ENCODE measurements at regions not wholly inside any gene's neighbourhood (a gene's known extent, or its start where the extent isn't known, plus 50 kb on each side); places are given as distances from the start of the nearest gene placed in this dataset.
A peak's percentile ranks its signal among the peaks of the same experiment; 100 is the strongest.

GRCh38 chr6:170125456-170126300 is 165.2 kb downstream of the DLL1 start:
- DNase-seq (ENCODE audit: extremely low spot score, unreplicated experiment) = peak; percentile 57
- TF ChIP-seq, protein P1, sequence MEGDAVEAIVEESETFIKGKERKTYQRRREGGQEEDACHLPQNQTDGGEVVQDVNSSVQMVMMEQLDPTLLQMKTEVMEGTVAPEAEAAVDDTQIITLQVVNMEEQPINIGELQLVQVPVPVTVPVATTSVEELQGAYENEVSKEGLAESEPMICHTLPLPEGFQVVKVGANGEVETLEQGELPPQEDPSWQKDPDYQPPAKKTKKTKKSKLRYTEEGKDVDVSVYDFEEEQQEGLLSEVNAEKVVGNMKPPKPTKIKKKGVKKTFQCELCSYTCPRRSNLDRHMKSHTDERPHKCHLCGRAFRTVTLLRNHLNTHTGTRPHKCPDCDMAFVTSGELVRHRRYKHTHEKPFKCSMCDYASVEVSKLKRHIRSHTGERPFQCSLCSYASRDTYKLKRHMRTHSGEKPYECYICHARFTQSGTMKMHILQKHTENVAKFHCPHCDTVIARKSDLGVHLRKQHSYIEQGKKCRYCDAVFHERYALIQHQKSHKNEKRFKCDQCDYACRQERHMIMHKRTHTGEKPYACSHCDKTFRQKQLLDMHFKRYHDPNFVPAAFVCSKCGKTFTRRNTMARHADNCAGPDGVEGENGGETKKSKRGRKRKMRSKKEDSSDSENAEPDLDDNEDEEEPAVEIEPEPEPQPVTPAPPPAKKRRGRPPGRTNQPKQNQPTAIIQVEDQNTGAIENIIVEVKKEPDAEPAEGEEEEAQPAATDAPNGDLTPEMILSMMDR (conservative IDR thresholded peaks at IDR 0.05) = no peak
- H3K27me3 Mint-ChIP-seq = peaks cover 4% of the 10 kb centered on the region
- no peaks in the 10 kb centered on the region for H3K9me3 Mint-ChIP-seq
- H3K27ac Mint-ChIP-seq = peak overlapping the region; percentile 34
- no peak overlapping the region for H3K4me3 Mint-ChIP-seq
- no peaks in the 10 kb centered on the region for H3K36me3 Mint-ChIP-seq
- H3K4me1 Mint-ChIP-seq (ENCODE audit: unreplicated experiment) = peaks cover 14% of the 10 kb centered on the region

DNA sequence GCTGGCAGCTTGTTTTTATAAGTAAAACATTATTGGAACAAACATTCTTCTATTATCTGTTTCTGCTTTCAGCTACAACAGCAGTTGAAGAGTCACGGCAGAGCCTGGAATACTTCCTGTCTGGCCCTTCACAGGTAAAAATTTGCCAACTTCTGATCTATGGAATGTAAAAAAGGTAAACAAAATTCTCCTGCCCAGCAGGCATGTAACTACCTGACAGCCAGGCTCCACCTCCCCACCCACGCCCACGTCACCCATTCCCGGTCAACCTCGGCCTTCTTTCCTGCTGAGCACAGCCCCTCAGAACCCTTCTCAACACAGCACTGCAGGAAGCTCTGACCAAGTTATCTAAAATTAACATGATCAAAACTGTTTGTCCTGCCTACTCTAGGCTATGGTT is 166.0 kb downstream of the DLL1 start:
- Mint-ChIP-seq H3K4me3 (no peak overlapping the region), H3K27me3 (peaks cover 4% of the 10 kb centered on the region), H3K27ac (peak overlapping the region; percentile 65), H3K9me3 (no peaks in the 10 kb centered on the region), H3K36me3 (no peaks in the 10 kb centered on the region), H3K4me1 (ENCODE audit: unreplicated experiment) (peaks cover 14% of the 10 kb centered on the region)
- DNase-seq (ENCODE audit: extremely low spot score, unreplicated experiment) = peak; percentile 16
- TF ChIP-seq, protein P1 (conservative IDR thresholded peaks at IDR 0.05) = no peak

DNA sequence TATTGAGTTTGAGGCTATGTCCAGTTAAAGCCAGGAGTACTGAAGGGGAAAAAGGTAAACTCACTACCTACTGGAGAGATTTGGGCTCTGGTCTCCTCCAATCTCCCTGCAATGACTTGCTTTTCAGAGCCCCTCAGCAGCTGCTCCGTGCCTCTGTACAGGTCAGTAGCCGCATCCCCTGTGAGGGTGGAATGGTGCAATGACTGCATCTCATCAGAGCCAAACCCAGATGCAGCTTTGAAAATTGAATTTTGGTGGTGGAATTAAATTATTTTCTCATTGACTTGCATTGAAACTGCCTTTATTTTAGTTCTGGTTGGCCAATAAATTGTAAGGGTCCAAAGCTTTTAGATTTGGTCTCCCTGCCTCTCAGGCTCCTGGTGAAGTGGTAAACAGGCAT is 166.7 kb downstream of the DLL1 start:
- TF ChIP-seq, protein P1 (conservative IDR thresholded peaks at IDR 0.05) = no peak
- H3K9me3 Mint-ChIP-seq = no peaks in the 10 kb centered on the region
- H3K27me3 Mint-ChIP-seq = no peaks in the 10 kb centered on the region
- DNase-seq (ENCODE audit: extremely low spot score, unreplicated experiment) = no peak
- peaks cover 10% of the 10 kb centered on the region for H3K4me1 Mint-ChIP-seq (ENCODE audit: unreplicated experiment)
- no peak overlapping the region for H3K27ac Mint-ChIP-seq
- H3K4me3 Mint-ChIP-seq = no peak overlapping the region
- H3K36me3 Mint-ChIP-seq = no peaks in the 10 kb centered on the region

DNA sequence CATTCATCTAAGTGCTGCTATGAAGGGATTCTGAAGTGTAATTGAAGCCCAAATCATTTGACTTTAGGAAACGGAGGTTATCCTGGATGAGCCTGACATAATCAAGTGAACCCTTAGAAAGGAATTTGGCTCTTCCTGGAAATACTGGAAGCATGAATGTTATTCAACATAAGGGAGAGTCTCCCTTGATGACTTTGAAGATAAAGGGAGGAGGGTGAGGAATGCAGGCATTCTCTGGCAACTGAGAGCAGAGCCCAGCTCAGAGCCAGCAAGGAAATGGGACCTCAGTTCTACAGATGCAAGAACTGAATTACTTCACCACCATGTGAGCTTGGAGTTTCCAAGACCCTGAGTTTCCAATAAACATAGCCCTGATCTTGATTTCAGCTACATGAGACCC is 168.2 kb downstream of the DLL1 start:
- DNase-seq (ENCODE audit: extremely low spot score, unreplicated experiment) = no peak
- TF ChIP-seq, protein P1 (conservative IDR thresholded peaks at IDR 0.05) = no peak
- Mint-ChIP-seq H3K36me3 (no peaks in the 10 kb centered on the region), H3K4me1 (ENCODE audit: unreplicated experiment) (peaks cover 10% of the 10 kb centered on the region), H3K4me3 (no peak overlapping the region), H3K27me3 (no peaks in the 10 kb centered on the region), H3K9me3 (no peaks in the 10 kb centered on the region), H3K27ac (no peak overlapping the region)

DNA sequence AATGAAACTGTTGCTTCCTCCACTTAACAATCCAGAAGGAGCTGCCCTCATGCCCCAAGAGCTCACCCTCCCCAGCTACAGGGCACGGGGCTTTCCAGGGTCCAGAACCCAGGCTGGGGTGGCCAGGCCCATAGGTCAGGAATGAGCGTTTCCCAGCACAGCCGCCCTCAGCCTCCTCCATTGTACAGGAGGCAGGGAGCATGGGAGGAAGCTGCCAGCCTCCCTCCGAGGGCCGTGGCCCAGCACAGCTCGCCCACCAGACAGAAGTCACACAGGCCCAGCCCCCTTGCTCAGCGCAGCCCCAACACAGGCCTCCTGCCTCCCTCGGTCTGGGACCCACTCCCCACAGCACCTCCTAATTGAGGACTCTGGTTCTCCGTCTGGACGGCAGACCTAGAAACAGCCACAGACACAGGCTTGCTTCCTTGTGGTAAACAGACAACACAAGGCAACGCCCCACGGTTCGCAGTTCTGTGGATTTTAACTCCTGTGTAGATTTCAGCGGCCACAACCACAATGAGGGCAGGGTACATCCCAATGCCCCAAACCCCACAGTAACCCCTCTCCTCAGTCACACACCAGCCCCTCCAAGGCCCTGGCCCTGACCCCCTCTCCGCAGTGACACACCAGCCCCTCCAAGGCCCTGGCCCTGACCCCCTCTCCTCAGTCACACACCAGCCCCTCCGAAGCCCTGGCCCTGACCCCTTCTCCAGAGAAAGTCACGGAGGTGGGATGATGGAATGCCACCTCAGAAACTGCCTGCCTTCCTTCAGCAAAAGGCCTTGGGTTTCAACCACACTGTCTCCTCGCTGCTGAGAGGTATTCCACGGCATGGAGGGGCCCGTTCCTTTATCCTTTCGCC is 173.5 kb downstream of the DLL1 start:
- H3K9me3 Mint-ChIP-seq = no peaks in the 10 kb centered on the region
- H3K27ac Mint-ChIP-seq = no peak overlapping the region
- H3K4me3 Mint-ChIP-seq = no peak overlapping the region
- H3K4me1 Mint-ChIP-seq (ENCODE audit: unreplicated experiment) = peaks cover 8% of the 10 kb centered on the region
- peaks cover 10% of the 10 kb centered on the region for H3K27me3 Mint-ChIP-seq
- no peaks in the 10 kb centered on the region for H3K36me3 Mint-ChIP-seq
- DNase-seq (ENCODE audit: extremely low spot score, unreplicated experiment) = peak; percentile 55
- TF ChIP-seq, protein P1 (conservative IDR thresholded peaks at IDR 0.05) = no peak

Data from type B pancreatic cell (in vitro differentiated cells).